Left colon (tissue), 2 donors: ENCODE measurements at regions not wholly inside any gene's neighbourhood (a gene's known extent, or its start where the extent isn't known, plus 50 kb on each side); places are given as distances from the start of the nearest gene placed in this dataset.
"Not testable (repeated sequence)": the region's sequence is repeated elsewhere in the genome, so short reads cannot be mapped to it uniquely, and the experiment has no call there.

Experiments
- ATAC-seq: fragments of 200-7000 bp; cut with Tn5 transposase; one replicate; pipeline ENCODE4 v1.9.1; 2020; ENCODE audit warnings: mild to moderate bottlenecking, moderate library complexity
- DNase-seq, 2 donors: peaks; one replicate each; pipeline ENCODE4 v3.0.0-alpha.2; 2020
- intact Hi-C, 2 donors: fragments of 100-400 bp; cut with DNase I in 1 of 2; cut with micrococcal nuclease in 1 of 2; formaldehyde crosslinking; loops; one replicate each; pipeline versions ENCODE4 v1.11.2 to v1.14.0; 2022; cut with DNase I, micrococcal nuclease
- donor health status: DM: no; HTN: no; CAD: no.
- donor health status: DM: yes; HTN: yes; CAD: no.

- intact Hi-C loops, result no loop called here
Measured at GRCh38 chr13:103663996-103664395, 597.8 kb upstream of the SLC10A2 start.

GRCh38 chr13:103656311-103656710 is 590.1 kb upstream of the SLC10A2 start:
- intact Hi-C loops, result no loop called here
- DNase-seq (no peak), ATAC-seq (no peak)

More at GRCh38 chr13:103663996-103664395, 597.8 kb upstream of the SLC10A2 start:
- ATAC-seq (no peak), DNase-seq (no peak)

GRCh38 chr13:103640606-103641005 is 574.4 kb upstream of the SLC10A2 start:
- ATAC-seq, result no peak
- intact Hi-C loops, result no loop called here
- no peak for DNase-seq

DNA sequence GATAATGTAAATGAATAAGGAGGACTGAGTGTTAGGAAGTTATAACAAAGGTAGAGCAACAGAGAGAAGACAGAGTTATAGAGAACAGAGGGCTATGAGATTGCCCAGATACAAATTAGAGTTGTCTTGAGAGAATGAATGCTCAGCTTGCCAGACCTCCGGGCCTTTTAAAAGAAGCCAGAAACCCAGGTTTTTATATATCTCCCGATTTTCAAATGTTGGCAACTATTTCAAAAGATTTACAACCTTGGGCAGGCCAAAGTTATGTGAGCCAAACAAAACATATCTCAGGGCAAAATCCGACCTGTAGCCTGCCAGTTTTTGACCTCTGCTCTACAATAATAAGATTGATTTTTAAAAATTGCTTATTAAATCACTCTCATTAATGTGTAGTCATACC is 573.1 kb upstream of the SLC10A2 start:
- ATAC-seq, result no peak
- DNase-seq, result no peak
- intact Hi-C loops, result no loop called here

DNA sequence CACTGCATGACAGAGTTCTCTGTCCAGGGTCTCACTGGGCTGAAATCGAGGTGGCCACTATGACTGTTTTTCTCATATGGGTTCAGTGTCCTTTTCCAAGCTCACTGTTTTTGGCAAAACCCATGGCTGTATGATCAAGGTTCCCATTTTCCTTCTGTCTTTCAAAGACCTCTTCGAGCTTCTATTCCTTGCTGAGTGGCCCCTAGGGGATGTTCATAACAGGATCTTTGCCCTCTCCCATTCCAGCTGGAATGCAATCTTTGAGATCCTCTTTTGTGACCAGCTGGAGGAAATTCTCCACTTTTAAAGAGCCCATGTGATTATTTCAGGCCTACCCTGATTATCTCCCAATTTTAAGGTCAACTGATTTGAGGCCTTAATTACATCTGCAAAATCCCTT is 572.5 kb upstream of the SLC10A2 start:
- no peak for ATAC-seq
- intact Hi-C loops, result no loop called here
- DNase-seq, result no peak

DNA sequence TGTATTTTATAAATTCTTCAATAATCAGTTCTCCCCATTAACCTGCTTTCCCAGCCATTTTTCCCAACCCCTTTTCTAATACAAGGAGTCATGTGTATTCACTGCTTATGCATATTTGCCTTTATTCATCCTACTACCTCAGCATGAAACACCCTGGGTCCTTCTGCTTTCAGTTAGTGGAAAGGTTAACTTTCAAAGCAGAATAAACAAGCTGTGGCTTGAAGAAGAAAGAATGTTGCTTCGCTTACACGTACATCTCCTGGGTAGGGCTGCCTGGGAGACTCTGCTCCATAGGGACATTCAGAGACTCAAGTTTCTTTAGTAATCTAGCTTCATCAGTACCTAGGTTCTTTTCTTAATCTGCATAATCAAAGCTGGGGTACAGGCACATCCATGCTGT is 567.8 kb upstream of the SLC10A2 start:
- no peak for ATAC-seq
- no peak for DNase-seq
- intact Hi-C loops, result no loop called here

DNA sequence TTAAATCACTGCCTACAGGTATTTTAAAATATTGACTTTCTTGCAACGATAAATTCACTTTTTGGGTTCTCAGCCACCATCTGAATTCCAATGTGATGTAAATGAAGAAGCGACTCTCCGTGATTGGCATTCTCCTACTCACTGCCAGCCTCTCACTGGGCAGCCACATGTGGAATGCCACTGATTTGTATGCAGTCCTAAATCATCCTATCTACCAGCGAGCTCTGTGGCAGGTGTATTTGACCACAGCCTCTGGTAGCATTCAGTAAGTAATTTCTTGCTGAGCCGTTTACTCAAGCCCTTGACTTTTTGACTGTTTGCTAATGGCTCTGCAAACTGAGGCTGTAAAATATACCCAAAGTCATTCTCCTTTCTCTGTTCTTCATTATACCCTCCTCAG is 559.0 kb upstream of the SLC10A2 start:
- intact Hi-C loops, result no loop called here
- ATAC-seq (no peak), DNase-seq (no peak)

- no peak for DNase-seq
Measured at GRCh38 chr13:103618151-103618550, 551.9 kb upstream of the SLC10A2 start.

DNA sequence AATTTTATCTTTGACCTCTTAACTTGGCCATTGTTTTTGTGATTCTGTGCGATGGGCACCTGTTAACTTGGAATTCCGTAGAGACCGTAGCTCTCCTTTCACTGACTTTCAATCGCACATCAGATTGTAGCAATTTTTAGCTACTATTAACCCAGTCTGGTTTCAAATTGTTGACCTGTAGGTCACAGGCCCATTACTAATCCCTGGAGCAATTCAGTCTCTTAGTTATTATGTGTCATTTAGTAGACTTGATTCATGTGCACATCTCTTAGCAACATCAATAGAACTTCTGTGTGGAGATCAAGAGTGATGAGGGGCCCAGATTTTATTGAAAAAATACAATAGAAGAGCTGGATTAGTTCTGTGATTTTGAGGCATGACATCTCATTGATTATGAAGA is 549.6 kb upstream of the SLC10A2 start:
- ATAC-seq (no peak), DNase-seq (no peak)
- intact Hi-C loops, result no loop called here

More at GRCh38 chr13:103618151-103618550, 551.9 kb upstream of the SLC10A2 start:
- intact Hi-C loops, result no loop called here
- no peak for ATAC-seq

DNA sequence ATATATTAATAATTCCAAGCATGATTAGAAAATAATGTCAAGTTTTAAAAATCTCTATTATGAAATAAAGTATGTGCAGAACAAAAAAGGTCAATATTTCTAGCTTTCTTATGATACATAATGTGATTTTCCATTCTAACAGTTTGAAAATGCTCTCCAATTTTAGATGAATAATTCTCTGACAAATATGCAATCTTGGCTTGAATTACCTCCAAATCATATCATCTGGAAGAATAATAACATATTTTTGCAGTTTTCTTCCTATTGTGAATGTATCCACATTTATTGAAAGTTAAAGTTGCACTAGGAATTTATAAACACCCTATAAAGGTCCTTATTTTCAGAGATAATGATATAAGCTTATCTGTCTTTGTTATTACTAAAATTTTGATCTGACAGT is 548.5 kb upstream of the SLC10A2 start:
- intact Hi-C loops, result no loop called here
- ATAC-seq (no peak), DNase-seq (no peak)

- DNase-seq, result no peak
- intact Hi-C loops, result no loop called here
- ATAC-seq, result no peak
Measured at GRCh38 chr13:103607995-103608394, 541.8 kb upstream of the SLC10A2 start.

- intact Hi-C loops, result no loop called here
- DNase-seq (no peak), ATAC-seq (no peak)
Measured at GRCh38 chr13:103605546-103606326, 539.5 kb upstream of the SLC10A2 start.

- DNase-seq, intact Hi-C loops, ATAC-seq: not testable (repeated sequence)
Measured at GRCh38 chr13:103599870-103600269, 533.7 kb upstream of the SLC10A2 start.

DNA sequence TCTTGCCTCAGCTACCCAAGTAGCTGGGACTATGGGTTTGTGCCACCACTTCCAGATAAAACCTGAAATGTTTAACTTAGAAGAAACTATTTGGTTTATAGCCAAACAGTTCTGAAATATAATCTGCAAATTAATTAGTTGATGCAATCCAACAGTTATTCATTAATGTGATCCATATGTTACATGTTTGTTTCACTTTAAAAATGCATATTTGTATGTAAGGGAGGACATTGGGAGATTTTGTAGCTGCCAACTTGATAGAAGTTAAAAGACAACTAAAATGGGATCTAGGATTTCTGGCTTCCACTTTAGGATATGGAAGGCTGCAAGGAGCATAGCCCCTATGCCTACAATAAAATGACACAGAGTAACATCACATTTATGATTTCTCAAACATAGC is 532.5 kb upstream of the SLC10A2 start:
- intact Hi-C loops, result no loop called here
- DNase-seq (no peak), ATAC-seq (no peak)

GRCh38 chr13:103573446-103573845 is 507.2 kb upstream of the SLC10A2 start:
- ATAC-seq (no peak), DNase-seq (no peak)
- intact Hi-C loops, result no loop called here

DNA sequence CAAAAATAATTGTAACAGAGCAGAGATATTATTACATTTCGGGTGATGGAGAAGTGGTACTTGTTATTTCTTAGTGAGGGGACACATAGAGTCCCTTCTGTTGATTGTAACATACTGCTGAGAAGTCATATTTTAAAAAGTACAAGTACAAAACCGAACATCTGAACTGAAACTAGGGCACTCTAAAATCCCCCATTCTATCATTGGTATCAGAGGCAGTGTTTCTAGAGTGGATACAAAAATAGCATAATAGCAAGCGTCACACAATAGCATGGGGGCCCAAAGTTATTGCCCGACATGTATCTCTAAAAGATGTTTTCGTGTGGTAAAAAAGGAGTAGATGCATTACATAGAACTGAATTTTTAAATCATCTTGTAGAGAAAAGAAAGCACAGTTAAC is 502.1 kb upstream of the SLC10A2 start:
- intact Hi-C loops, result no loop called here
- no peak for ATAC-seq
- no peak for DNase-seq

DNA sequence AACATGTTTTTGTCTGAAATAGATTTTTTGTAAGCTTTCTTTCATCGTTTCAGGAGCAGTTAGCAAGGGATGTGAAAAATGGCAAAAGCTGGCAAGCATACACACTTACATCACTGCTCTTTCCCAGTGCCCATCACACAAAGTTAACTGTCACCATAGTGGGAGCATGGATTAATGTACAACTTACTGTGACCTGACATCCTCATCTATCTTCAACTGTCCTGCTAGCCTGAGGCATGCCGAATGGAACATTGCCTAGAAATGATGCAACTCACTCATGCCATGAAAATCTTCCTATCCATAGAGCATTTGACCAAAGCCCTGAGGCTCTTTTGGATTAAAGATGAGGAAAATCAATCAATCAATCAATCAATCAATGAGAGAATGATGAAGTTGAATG is 491.7 kb upstream of the SLC10A2 start:
- no peak for DNase-seq
- intact Hi-C loops, result no loop called here
- ATAC-seq, result no peak

GRCh38 chr13:103556681-103557080 is 490.5 kb upstream of the SLC10A2 start:
- ATAC-seq, result no peak
- intact Hi-C loops, result no loop called here
- no peak for DNase-seq

DNA sequence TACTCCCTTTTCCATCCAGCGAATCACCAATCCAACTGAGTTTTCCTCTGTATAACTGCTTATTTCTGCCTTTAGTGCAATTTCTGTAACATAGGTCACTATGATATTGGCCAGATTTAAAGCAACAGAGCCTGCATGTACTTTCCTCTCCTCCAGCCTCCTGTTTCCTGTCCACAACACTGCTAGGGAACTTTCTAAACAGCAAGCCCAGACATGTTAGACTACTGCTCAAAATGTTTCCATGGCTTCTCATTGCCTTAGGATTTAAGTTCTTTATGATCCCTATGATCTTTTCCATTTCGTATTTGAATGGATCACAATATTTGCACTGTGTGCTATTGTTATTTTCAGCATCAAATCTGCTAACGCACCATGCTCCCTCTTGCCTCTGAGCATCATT is 481.7 kb upstream of the SLC10A2 start:
- intact Hi-C loops, result no loop called here
- DNase-seq (no peak), ATAC-seq (no peak)

GRCh38 chr13:103546271-103546670 is 480.1 kb upstream of the SLC10A2 start:
- DNase-seq, result no peak
- ATAC-seq, result no peak
- intact Hi-C loops, result no loop called here

DNA sequence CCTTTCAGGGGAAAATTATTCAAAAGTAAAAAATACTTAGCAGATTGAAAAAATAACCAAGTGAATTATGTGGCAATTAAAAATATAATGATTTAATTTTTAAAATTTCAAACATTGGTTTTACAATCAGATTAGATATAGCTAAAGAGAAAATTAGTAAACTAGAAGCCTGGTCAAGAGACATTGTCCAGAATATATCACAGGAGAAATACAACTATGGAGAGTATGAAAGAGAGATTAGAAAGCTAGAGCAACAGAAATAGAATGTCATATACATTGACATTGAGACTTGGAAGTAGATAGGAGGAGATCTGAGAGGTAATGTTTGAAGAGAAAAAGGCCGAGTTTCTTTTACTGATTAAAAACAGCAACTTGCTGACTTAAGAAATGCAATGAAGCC is 476.4 kb upstream of the SLC10A2 start:
- no peak for ATAC-seq
- no peak for DNase-seq
- intact Hi-C loops, result no loop called here
